ENCODE measurements at regions not wholly inside any gene's neighbourhood (a gene's known extent, or its start where the extent isn't known, plus 50 kb on each side); places are given as distances from the start of the nearest gene placed in this dataset.

GRCh38 chr13:44155422-44156293, 218.0 kb upstream of the SERP2 start:
- Histone ChIP-seq H3K9me3 (ENCODE audit: control insufficient read depth, insufficient read depth, low read depth, low read length) (no peaks in the 10 kb centered on the region), H3K27ac (ENCODE audit: insufficient read depth, low read length) (no peak overlapping the region), H3K4me3 (replicated peaks in 1 of 4; ENCODE audit: control extremely low read depth in 1 of 4, insufficient read depth in 1 of 4, low read depth in 3 of 4, low read length in 4 of 4) (peak overlapping the region; percentile 23 to 30 (median 26)), H3K9ac (ENCODE audit: insufficient read depth, low read length) (no peak overlapping the region), H3K27me3 (ENCODE audit: control insufficient read depth, insufficient read depth, low read length) (no peaks in the 10 kb centered on the region), H3K4me2 (ENCODE audit: extremely low read depth, insufficient read depth, low read length) (peak overlapping the region; percentile 79), H3K79me2 (ENCODE audit: control insufficient read depth, insufficient read depth, low read length) (no peaks in the 10 kb centered on the region), H3K4me1 (ENCODE audit: control insufficient read depth, extremely low read depth, insufficient read depth, low read length) (no peaks in the 10 kb centered on the region), H3K36me3 (ENCODE audit: control insufficient read depth, insufficient read depth, low read length) (no peaks in the 10 kb centered on the region), H4K20me1 (ENCODE audit: control insufficient read depth, extremely low read depth, insufficient read depth, low read length) (no peaks in the 10 kb centered on the region), H2AFZ (ENCODE audit: low read length) (peak overlapping the region; percentile 84)
- TF ChIP-seq CTCF (conservative IDR thresholded peaks at IDR 0.05 in 1 of 2, IDR thresholded peaks at IDR 0.05 in 1 of 2; ENCODE audit: low read depth in 1 of 2, low read length in 2 of 2), result no peak
- TF ChIP-seq EZH2 (IDR thresholded peaks at IDR 0.05; ENCODE audit: low read length, missing control alignments), result no peak
- peak; percentile 47 to 56 for DNase-seq (ENCODE audit: low read depth in 2 of 2)

GRCh38 chr13:44156294-44156658, 217.3 kb upstream of the SERP2 start:
- Histone ChIP-seq H3K36me3 (ENCODE audit: control insufficient read depth, insufficient read depth, low read length) (no peaks in the 10 kb centered on the region), H3K4me3 (replicated peaks in 1 of 4; ENCODE audit: control extremely low read depth in 1 of 4, insufficient read depth in 1 of 4, low read depth in 3 of 4, low read length in 4 of 4) (peak overlapping the region in 1 of 4 experiments; percentile 29), H3K4me1 (ENCODE audit: control insufficient read depth, extremely low read depth, insufficient read depth, low read length) (no peaks in the 10 kb centered on the region), H4K20me1 (ENCODE audit: control insufficient read depth, extremely low read depth, insufficient read depth, low read length) (no peaks in the 10 kb centered on the region), H3K27me3 (ENCODE audit: control insufficient read depth, insufficient read depth, low read length) (no peaks in the 10 kb centered on the region), H2AFZ (ENCODE audit: low read length) (no peak overlapping the region), H3K79me2 (ENCODE audit: control insufficient read depth, insufficient read depth, low read length) (no peaks in the 10 kb centered on the region), H3K4me2 (ENCODE audit: extremely low read depth, insufficient read depth, low read length) (no peak overlapping the region), H3K9me3 (ENCODE audit: control insufficient read depth, insufficient read depth, low read depth, low read length) (no peaks in the 10 kb centered on the region), H3K27ac (ENCODE audit: insufficient read depth, low read length) (no peak overlapping the region), H3K9ac (ENCODE audit: insufficient read depth, low read length) (no peak overlapping the region)
- TF ChIP-seq CTCF (conservative IDR thresholded peaks at IDR 0.05 in 1 of 2, IDR thresholded peaks at IDR 0.05 in 1 of 2; ENCODE audit: low read depth in 1 of 2, low read length in 2 of 2) (no peak), EZH2 (IDR thresholded peaks at IDR 0.05; ENCODE audit: low read length, missing control alignments) (no peak)
- DNase-seq (ENCODE audit: low read depth in 2 of 2), result no peak

- H4K20me1 ChIP-seq (ENCODE audit: control insufficient read depth, extremely low read depth, insufficient read depth, low read length), result no peaks in the 10 kb centered on the region
- H2AFZ ChIP-seq (ENCODE audit: low read length), result no peak overlapping the region
- H3K79me2 ChIP-seq (ENCODE audit: control insufficient read depth, insufficient read depth, low read length), result no peaks in the 10 kb centered on the region
- H3K9me3 ChIP-seq (ENCODE audit: control insufficient read depth, insufficient read depth, low read depth, low read length), result no peaks in the 10 kb centered on the region
- no peak overlapping the region for H3K4me2 ChIP-seq (ENCODE audit: extremely low read depth, insufficient read depth, low read length)
- H3K9ac ChIP-seq (ENCODE audit: insufficient read depth, low read length), result no peak overlapping the region
- peak in 1 of 2 donors; percentile 12 for DNase-seq (ENCODE audit: low read depth in 2 of 2)
- H3K27ac ChIP-seq (ENCODE audit: insufficient read depth, low read length), result no peak overlapping the region
- no peaks in the 10 kb centered on the region for H3K4me1 ChIP-seq (ENCODE audit: control insufficient read depth, extremely low read depth, insufficient read depth, low read length)
- TF ChIP-seq CTCF (conservative IDR thresholded peaks at IDR 0.05 in 1 of 2, IDR thresholded peaks at IDR 0.05 in 1 of 2; ENCODE audit: low read depth in 1 of 2, low read length in 2 of 2) (no peak), EZH2 (IDR thresholded peaks at IDR 0.05; ENCODE audit: low read length, missing control alignments) (no peak)
- H3K4me3 ChIP-seq (replicated peaks in 1 of 4; ENCODE audit: control extremely low read depth in 1 of 4, insufficient read depth in 1 of 4, low read depth in 3 of 4, low read length in 4 of 4), result no peak overlapping the region
- no peaks in the 10 kb centered on the region for H3K27me3 ChIP-seq (ENCODE audit: control insufficient read depth, insufficient read depth, low read length)
- no peaks in the 10 kb centered on the region for H3K36me3 ChIP-seq (ENCODE audit: control insufficient read depth, insufficient read depth, low read length)
Observed at GRCh38 chr13:44157606-44158005, 216.0 kb upstream of the SERP2 start.

Measured in fibroblast of lung (primary cell).